IMR-90 (cell line): ENCODE measurements at regions not wholly inside any gene's neighbourhood (a gene's known extent, or its start where the extent isn't known, plus 50 kb on each side); places are given as distances from the start of the nearest gene placed in this dataset.

Experiments used
- ATAC-seq: fragments of 200-7000 bp; cut with Tn5 transposase; 2 replicates; pipeline ENCODE4 v1.9.1; 2020; ENCODE audit warnings: low read depth, mild to moderate bottlenecking, moderate library complexity
- BruUV-seq: library from RNA; stranded (reverse); fragments of 400-500 nt; replicated peaks from 2 replicates; lab custom pipeline; 2021; lab: Mats Ljungman, UMichigan
- CTCF ChIA-PET: fragments of 300-600 bp; formaldehyde crosslinking; extraction: SDS; loops from one replicate; lab custom pipeline; 2021; ENCODE audit warnings: antibody characterized with exemption; lab: Yijun Ruan, JAX
- POLR2A ChIA-PET: fragments of 300-600 bp; sonication (Branson Sonifier 250); formaldehyde crosslinking; loops from one replicate; lab custom pipeline; 2022; ENCODE audit warnings: antibody characterized with exemption; ENCODE audit not compliant: unreplicated experiment; lab: Charles Lee
- DNase-seq: peaks from one replicate; pipeline ENCODE4 v3.0.0; 2013
- H2AFZ ChIP-seq: replicated peaks from 2 replicates; pipeline ENCODE3; 2013; ENCODE audit warnings: low read length, mild to moderate bottlenecking; ENCODE audit not compliant: poor library complexity
- H2AK5ac ChIP-seq: 2 replicates; pipeline ENCODE4 v1.6.1; 2013; ENCODE audit warnings: low read depth, low read length, inconsistent platforms
- H2AK9ac ChIP-seq: replicated peaks from 2 replicates; pipeline ENCODE3; 2013; ENCODE audit warnings: mild to moderate bottlenecking, low read depth, low read length, moderate library complexity; ENCODE audit not compliant: poor library complexity
- H2BK120ac ChIP-seq: 2 replicates; pipeline ENCODE4 v1.6.1; 2013; ENCODE audit warnings: low read depth, low read length, inconsistent platforms
- H2BK15ac ChIP-seq: 3 replicates; pipeline ENCODE4 v1.6.1; 2013; ENCODE audit warnings: low read depth, low read length, inconsistent platforms
- H2BK20ac ChIP-seq: 2 replicates; pipeline ENCODE4 v1.6.1; 2013; ENCODE audit warnings: low read depth, mild to moderate bottlenecking, inconsistent platforms, low read length, moderate library complexity
- H2BK5ac ChIP-seq: 2 replicates; pipeline ENCODE4 v1.6.1; 2013; ENCODE audit warnings: mild to moderate bottlenecking, low read depth, low read length, inconsistent platforms; ENCODE audit not compliant: poor library complexity, severe bottlenecking
- H3K14ac ChIP-seq: replicated peaks from 2 replicates; pipeline ENCODE4 v1.6.1; 2013; ENCODE audit warnings: low read depth, low read length, inconsistent platforms
- H3K18ac ChIP-seq: 2 replicates; pipeline ENCODE4 v1.6.1; 2013; ENCODE audit warnings: low read depth, low read length, control low read depth
- H3K23ac ChIP-seq: 2 replicates; pipeline ENCODE4 v1.6.1; 2013; ENCODE audit warnings: low read depth, low read length, inconsistent platforms
- H3K27ac ChIP-seq: 2 replicates; pipeline ENCODE4 v1.5.1; 2013; ENCODE audit warnings: mild to moderate bottlenecking, control low read depth, low read length; ENCODE audit not compliant: insufficient read depth
- H3K27me3 ChIP-seq: 2 replicates; pipeline ENCODE4 v1.6.1; 2013; ENCODE audit warnings: low read length; ENCODE audit not compliant: control insufficient read depth, insufficient read depth
- H3K36me3 ChIP-seq: 2 replicates; pipeline ENCODE4 v1.6.1; 2013; ENCODE audit warnings: low read length, mixed read lengths; ENCODE audit not compliant: control insufficient read depth, insufficient read depth
- H3K4ac ChIP-seq: 2 replicates; pipeline ENCODE4 v1.6.1; 2013; ENCODE audit warnings: low read depth, low read length, inconsistent platforms
- H3K4me1 ChIP-seq: 2 replicates; pipeline ENCODE4 v1.6.1; 2013; ENCODE audit warnings: low read length, mixed read lengths; ENCODE audit not compliant: control insufficient read depth, insufficient read depth
- H3K4me2 ChIP-seq: 2 replicates; pipeline ENCODE4 v1.6.1; 2013; ENCODE audit warnings: low read depth, mild to moderate bottlenecking, control low read depth, low read length, moderate library complexity
- H3K4me3 ChIP-seq: 2 replicates; pipeline ENCODE4 v1.5.1; 2013; ENCODE audit warnings: low read depth, mild to moderate bottlenecking, control low read depth, low read length, moderate library complexity; ENCODE audit not compliant: insufficient read depth
- H3K56ac ChIP-seq: 2 replicates; pipeline ENCODE4 v1.6.1; 2013; ENCODE audit warnings: low read length, inconsistent platforms; ENCODE audit not compliant: insufficient read depth; ENCODE audit errors: extremely low read depth
- H3K79me1 ChIP-seq, 2 experiments: 2 replicates each; pipeline ENCODE4 v1.6.1; 2013; ENCODE audit warnings: low read length in 2 of 2, inconsistent platforms in 1 of 2, low read depth in 1 of 2
- H3K9ac ChIP-seq: 2 replicates; pipeline ENCODE4 v1.6.1; 2013; ENCODE audit warnings: low read depth, low read length, control low read depth
- H3K9me1 ChIP-seq: 2 replicates; pipeline ENCODE4 v1.6.1; 2013; ENCODE audit warnings: low read length, inconsistent platforms; ENCODE audit not compliant: insufficient read depth
- H3K9me3 ChIP-seq: 2 replicates; pipeline ENCODE4 v1.6.1; 2013; ENCODE audit warnings: low read length; ENCODE audit not compliant: control insufficient read depth, insufficient read depth
- H4K20me1 ChIP-seq: 2 replicates; pipeline ENCODE4 v1.6.1; 2013; ENCODE audit warnings: low read length, inconsistent platforms; ENCODE audit not compliant: insufficient read depth
- H4K5ac ChIP-seq: 2 replicates; pipeline ENCODE4 v1.6.1; 2013; ENCODE audit warnings: mild to moderate bottlenecking, low read depth, low read length, control low read depth
- H4K8ac ChIP-seq, 2 experiments: 2 replicates each; pipeline ENCODE4 v1.6.1; 2013; ENCODE audit warnings: low read depth in 2 of 2, low read length in 2 of 2, control low read depth in 1 of 2, inconsistent platforms in 1 of 2
- H4K91ac ChIP-seq: 2 replicates; pipeline ENCODE4 v1.6.1; 2013; ENCODE audit warnings: low read depth, low read length, inconsistent platforms; ENCODE audit not compliant: insufficient read depth
- BHLHE40 ChIP-seq: fragments of 150-350 bp; IDR thresholded peaks from 2 replicates; pipeline ENCODE4 v1.6.1; 2016; ENCODE audit warnings: mild to moderate bottlenecking, low read depth, low read length
- CEBPB ChIP-seq: IDR thresholded peaks from 2 replicates; pipeline ENCODE4 v1.6.1; 2012; ENCODE audit warnings: low read depth, low read length, improper control_type of control experiment
- CHD1 ChIP-seq: IDR thresholded peaks from 2 replicates; pipeline ENCODE4 v1.6.1; 2012; ENCODE audit warnings: low read depth, low read length, improper control_type of control experiment
- FOS ChIP-seq: fragments of 150-350 bp; IDR thresholded peaks from 2 replicates; pipeline ENCODE4 v1.6.1; 2016; ENCODE audit warnings: low read depth, low read length
- MAFK ChIP-seq: IDR thresholded peaks from 2 replicates; pipeline ENCODE4 v1.6.1; 2012; ENCODE audit warnings: low read depth, low read length, improper control_type of control experiment
- MAZ ChIP-seq: IDR thresholded peaks from 2 replicates; pipeline ENCODE4 v1.6.1; 2012; ENCODE audit warnings: low read depth, mild to moderate bottlenecking, low read length, improper control_type of control experiment, moderate library complexity, borderline replicate concordance
- MXI1 ChIP-seq: IDR thresholded peaks from 2 replicates; pipeline ENCODE4 v1.6.1; 2012; ENCODE audit warnings: low read depth, mild to moderate bottlenecking, low read length, moderate library complexity, borderline replicate concordance
- NFE2L2 ChIP-seq: fragments of 150-350 bp; IDR thresholded peaks from 2 replicates; pipeline ENCODE4 v1.6.1; 2016; ENCODE audit warnings: low read depth, mild to moderate bottlenecking, low read length
- POLR2A ChIP-seq: IDR thresholded peaks from 2 replicates; pipeline ENCODE4 v1.6.1; 2012; ENCODE audit warnings: mild to moderate bottlenecking, low read depth, low read length
- RAD21 ChIP-seq: IDR thresholded peaks from 2 replicates; pipeline ENCODE4 v1.6.1; 2012; ENCODE audit warnings: low read length, improper control_type of control experiment
- RCOR1 ChIP-seq: IDR thresholded peaks from 2 replicates; pipeline ENCODE4 v1.6.1; 2012; ENCODE audit warnings: mild to moderate bottlenecking, low read length, improper control_type of control experiment; ENCODE audit not compliant: insufficient replicate concordance
- RFX5 ChIP-seq: IDR thresholded peaks from 2 replicates; pipeline ENCODE4 v1.8.0; 2012; ENCODE audit warnings: low read depth, mild to moderate bottlenecking, low read length, moderate library complexity
- SMC3 ChIP-seq: fragments of 150-350 bp; IDR thresholded peaks from 2 replicates; pipeline ENCODE4 v1.6.1; 2016; ENCODE audit warnings: low read depth, mild to moderate bottlenecking, antibody characterized with exemption, low read length, moderate library complexity
- USF2 ChIP-seq: fragments of 150-350 bp; IDR thresholded peaks from 2 replicates; pipeline ENCODE4 v1.6.1; 2017; ENCODE audit warnings: mild to moderate bottlenecking, antibody characterized with exemption, low read length, low read depth
- WGBS, 2 experiments: methylation state at CpG; one replicate each; pipeline versions ENCODE4 v1.1.5 to v1.1.7; 2013; ENCODE audit warnings: missing lambda C conversion rate in 2 of 2; ENCODE audit not compliant: insufficient read length in 1 of 2; ENCODE audit errors: extremely low coverage in 2 of 2; 5-methylcytosine and 5-hydroxymethylcytosine counted together
- dilution Hi-C: fragments of 300-500 bp; cut with HindIII; formaldehyde crosslinking; loops from one replicate; pipeline ENCODE4 v1.14.3; 2018; ENCODE audit warnings: low sequenced_read_pairs; ENCODE audit not compliant: unreplicated experiment
- in situ Hi-C: fragments of 300-500 bp; cut with MboI; formaldehyde crosslinking; loops from 3 replicates; pipeline ENCODE4 v1.14.3; 2019; ENCODE audit warnings: low sequenced_read_pairs, inconsistent platforms, mixed read lengths
- intact Hi-C: fragments of 100-400 bp; cut with micrococcal nuclease; formaldehyde crosslinking; loops from 2 replicates; pipeline ENCODE4 v1.10.0; 2022
- TF ChIP-seq, protein P1 (sequence below): fragments of 150-350 bp; IDR thresholded peaks from 2 replicates; pipeline ENCODE4 v1.6.1; 2016; ENCODE audit warnings: low read depth, mild to moderate bottlenecking, low read length, moderate library complexity, borderline replicate concordance
- TF ChIP-seq, protein P2 (sequence below): conservative IDR thresholded peaks from 2 replicates; pipeline ENCODE4 v1.5.1; 2012; ENCODE audit warnings: mild to moderate bottlenecking, low read depth, low read length, improper control_type of control experiment

GRCh38 chr9:79145442-79145841, 426.3 kb upstream of the TLE4 start:
- ChIA-PET POLR2A (no interaction called here), CTCF (no interaction called here)
- Histone ChIP-seq H3K14ac (no peak overlapping the region), H2BK20ac (no peak overlapping the region), H3K9me1 (no peaks in the 10 kb centered on the region), H2BK120ac (no peak overlapping the region), H4K20me1 (no peaks in the 10 kb centered on the region), H3K4ac (no peak overlapping the region), H3K9ac (no peak overlapping the region), H2AFZ (no peak overlapping the region), H3K36me3 (no peaks in the 10 kb centered on the region), H3K27me3 (no peaks in the 10 kb centered on the region), H2AK9ac (no peak overlapping the region), H3K4me2 (no peak overlapping the region), H3K27ac (no peak overlapping the region), H2AK5ac (no peak overlapping the region), H4K5ac (no peak overlapping the region), H4K8ac (no peak overlapping the region), H3K4me3 (no peak overlapping the region), H2BK15ac (no peak overlapping the region), H3K4me1 (no peaks in the 10 kb centered on the region; the same call in 1 of the 2 replicates), H3K18ac (no peak overlapping the region), H4K91ac (no peak overlapping the region), H2BK5ac (no peak overlapping the region), H3K9me3 (no peaks in the 10 kb centered on the region), H3K79me1 (no peaks in the 10 kb centered on the region), H3K56ac (no peak overlapping the region), H3K23ac (no peak overlapping the region)
- no peak for DNase-seq
- in situ Hi-C loops = loop anchor here (25.0 kb wide), 2 partner anchors 417 to 708 kb away; partner anchors contain the start of gene TLE4
- ATAC-seq = no peak
- intact Hi-C loops = no loop called here
- TF ChIP-seq RFX5 (no peak), FOS (no peak), NFE2L2 (no peak), MXI1 (no peak), MAZ (no peak), USF2 (no peak), RCOR1 (no peak), BHLHE40 (no peak), CEBPB (no peak), POLR2A (no peak), SMC3 (no peak), MAFK (no peak), CHD1 (no peak), RAD21 (no peak)
- TF ChIP-seq, protein P1, sequence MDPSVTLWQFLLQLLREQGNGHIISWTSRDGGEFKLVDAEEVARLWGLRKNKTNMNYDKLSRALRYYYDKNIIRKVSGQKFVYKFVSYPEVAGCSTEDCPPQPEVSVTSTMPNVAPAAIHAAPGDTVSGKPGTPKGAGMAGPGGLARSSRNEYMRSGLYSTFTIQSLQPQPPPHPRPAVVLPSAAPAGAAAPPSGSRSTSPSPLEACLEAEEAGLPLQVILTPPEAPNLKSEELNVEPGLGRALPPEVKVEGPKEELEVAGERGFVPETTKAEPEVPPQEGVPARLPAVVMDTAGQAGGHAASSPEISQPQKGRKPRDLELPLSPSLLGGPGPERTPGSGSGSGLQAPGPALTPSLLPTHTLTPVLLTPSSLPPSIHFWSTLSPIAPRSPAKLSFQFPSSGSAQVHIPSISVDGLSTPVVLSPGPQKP = no peak
- TF ChIP-seq, protein P2, sequence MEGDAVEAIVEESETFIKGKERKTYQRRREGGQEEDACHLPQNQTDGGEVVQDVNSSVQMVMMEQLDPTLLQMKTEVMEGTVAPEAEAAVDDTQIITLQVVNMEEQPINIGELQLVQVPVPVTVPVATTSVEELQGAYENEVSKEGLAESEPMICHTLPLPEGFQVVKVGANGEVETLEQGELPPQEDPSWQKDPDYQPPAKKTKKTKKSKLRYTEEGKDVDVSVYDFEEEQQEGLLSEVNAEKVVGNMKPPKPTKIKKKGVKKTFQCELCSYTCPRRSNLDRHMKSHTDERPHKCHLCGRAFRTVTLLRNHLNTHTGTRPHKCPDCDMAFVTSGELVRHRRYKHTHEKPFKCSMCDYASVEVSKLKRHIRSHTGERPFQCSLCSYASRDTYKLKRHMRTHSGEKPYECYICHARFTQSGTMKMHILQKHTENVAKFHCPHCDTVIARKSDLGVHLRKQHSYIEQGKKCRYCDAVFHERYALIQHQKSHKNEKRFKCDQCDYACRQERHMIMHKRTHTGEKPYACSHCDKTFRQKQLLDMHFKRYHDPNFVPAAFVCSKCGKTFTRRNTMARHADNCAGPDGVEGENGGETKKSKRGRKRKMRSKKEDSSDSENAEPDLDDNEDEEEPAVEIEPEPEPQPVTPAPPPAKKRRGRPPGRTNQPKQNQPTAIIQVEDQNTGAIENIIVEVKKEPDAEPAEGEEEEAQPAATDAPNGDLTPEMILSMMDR = no peak
- dilution Hi-C loops = no loop called here
- no TSS peak for BruUV-seq
- no CpG with 5 or more reads among the region's 6 CpGs for WGBS, 2 experiments
